H1 (cell line): ENCODE measurements at regions not wholly inside any gene's neighbourhood (a gene's known extent, or its start where the extent isn't known, plus 50 kb on each side); places are given as distances from the start of the nearest gene placed in this dataset.

Experiments
- CTCF ChIA-PET: fragments of 300-600 bp; sonication (Branson Sonifier 250); formaldehyde crosslinking; loops from one replicate; lab custom pipeline; 2021; ENCODE audit not compliant: partially characterized antibody; lab: Charles Lee
- POLR2A ChIA-PET: fragments of 300-600 bp; sonication (Branson Sonifier 250); formaldehyde crosslinking; loops from one replicate; lab custom pipeline; 2021; ENCODE audit warnings: inconsistent platforms; ENCODE audit not compliant: partially characterized antibody; lab: Charles Lee
- DNase-seq, 2 experiments: peaks; one replicate each; pipeline versions ENCODE4 v3.0.0 to v3.0.0-alpha.2; 2010 to 2022; ENCODE audit warnings: low spot score in 2 of 2, low read depth in 1 of 2, mixed read lengths in 1 of 2
- FAIRE-seq: peaks from 2 replicates; lab custom pipeline; 2011; peaks lifted over from hg19 to GRCh38; lab: Jason Lieb, UNC
- H2AFZ ChIP-seq: 2 replicates; pipeline ENCODE4 v1.8.1; 2012; ENCODE audit warnings: low read length, inconsistent platforms
- H2AK5ac ChIP-seq: 2 replicates; pipeline ENCODE4 v1.6.1; 2013; ENCODE audit warnings: low read depth, low read length
- H2BK120ac ChIP-seq: replicated peaks from 2 replicates; pipeline ENCODE3; 2013; ENCODE audit warnings: low read depth, low read length, inconsistent platforms
- H2BK12ac ChIP-seq: 2 replicates; pipeline ENCODE4 v1.6.1; 2013; ENCODE audit warnings: low read depth, low read length
- H2BK15ac ChIP-seq: 2 replicates; pipeline ENCODE4 v1.6.1; 2013; ENCODE audit warnings: low read length
- H2BK20ac ChIP-seq: 2 replicates; pipeline ENCODE4 v1.6.1; 2013; ENCODE audit warnings: low read length
- H2BK5ac ChIP-seq: 2 replicates; pipeline ENCODE4 v1.6.1; 2013; ENCODE audit warnings: low read depth, low read length
- H3K14ac ChIP-seq: 2 replicates; pipeline ENCODE4 v1.6.1; 2013; ENCODE audit warnings: inconsistent platforms; ENCODE audit not compliant: insufficient read length
- H3K18ac ChIP-seq: 2 replicates; pipeline ENCODE4 v1.6.1; 2013; ENCODE audit warnings: low read length; ENCODE audit errors: extremely low read depth
- H3K23ac ChIP-seq: 2 replicates; pipeline ENCODE4 v1.6.1; 2013; ENCODE audit warnings: inconsistent platforms; ENCODE audit not compliant: insufficient read length
- H3K23me2 ChIP-seq: 2 replicates; pipeline ENCODE4 v1.6.1; 2013; ENCODE audit warnings: low read depth, low read length
- H3K27ac ChIP-seq: 2 replicates; pipeline ENCODE4 v1.6.1; 2011; ENCODE audit warnings: low read depth, low read length, inconsistent platforms
- H3K27me3 ChIP-seq, 4 experiments: replicated peaks in 1 of 4; 1 replicate in 1 of 4; 2 replicates in 3 of 4; pipeline versions ENCODE4 v1.6.1 to v1.8.1; 2011 to 2013; ENCODE audit warnings: low read length in 3 of 4, mild to moderate bottlenecking in 3 of 4, inconsistent platforms in 2 of 4, mixed read lengths in 2 of 4, moderate library complexity in 1 of 4; ENCODE audit not compliant: control insufficient read depth in 3 of 4, insufficient read depth in 3 of 4; ENCODE audit errors: extremely low read depth in 1 of 4
- H3K36me3 ChIP-seq, 4 experiments: 2 replicates each; pipeline versions ENCODE4 v1.6.1 to v1.8.1; 2011 to 2013; ENCODE audit warnings: mild to moderate bottlenecking in 4 of 4, low read length in 3 of 4, moderate library complexity in 2 of 4, control low read depth in 1 of 4, inconsistent platforms in 1 of 4; ENCODE audit not compliant: insufficient read depth in 4 of 4, control insufficient read depth in 2 of 4
- H3K4ac ChIP-seq: replicated peaks from 2 replicates; pipeline ENCODE3; 2013; ENCODE audit warnings: low read length, low read depth, mixed read lengths, inconsistent platforms; ENCODE audit not compliant: insufficient read length
- H3K4me1 ChIP-seq, 4 experiments: replicated peaks in 1 of 4; 1 replicate in 1 of 4; 2 replicates in 3 of 4; pipeline versions ENCODE4 v1.6.1 to v1.8.1; 2011 to 2013; ENCODE audit warnings: low read length in 3 of 4, inconsistent platforms in 2 of 4, mixed read lengths in 1 of 4; ENCODE audit not compliant: insufficient read depth in 4 of 4, control insufficient read depth in 3 of 4
- H3K4me2 ChIP-seq, 2 experiments: 2 replicates each; pipeline versions ENCODE4 v1.6.1 to v1.8.1; 2011 to 2013; ENCODE audit warnings: low read depth in 2 of 2, low read length in 2 of 2, control low read depth in 1 of 2, inconsistent platforms in 1 of 2, mild to moderate bottlenecking in 1 of 2; ENCODE audit not compliant: insufficient read depth in 1 of 2
- H3K4me3 ChIP-seq, 4 experiments: fragments of 200-600, 300-600 bp in 1 of 4; sonication (generic), shearing (Covaris generic), sonication (Bioruptor Twin) in 1 of 4; 2 replicates each; pipeline versions ENCODE4 v1.5.1 to v1.8.1; 2011 to 2016; ENCODE audit warnings: low read length in 4 of 4, low read depth in 3 of 4, control low read depth in 2 of 4, inconsistent platforms in 2 of 4, mild to moderate bottlenecking in 2 of 4, mixed read lengths in 1 of 4, moderate library complexity in 1 of 4; ENCODE audit not compliant: insufficient read depth in 2 of 4; ENCODE audit errors: extremely low read depth in 1 of 4
- H3K56ac ChIP-seq: replicated peaks from 2 replicates; pipeline ENCODE3; 2013; ENCODE audit warnings: low read depth, mild to moderate bottlenecking, mixed read lengths, low read length, inconsistent platforms; ENCODE audit not compliant: insufficient read length
- H3K79me1 ChIP-seq: 2 replicates; pipeline ENCODE4 v1.6.1; 2013; ENCODE audit warnings: low read depth, low read length, control low read depth
- H3K79me2 ChIP-seq, 2 experiments: 2 replicates each; pipeline versions ENCODE4 v1.6.1 to v1.8.1; 2012 to 2013; ENCODE audit warnings: low read length in 2 of 2, mild to moderate bottlenecking in 2 of 2, inconsistent platforms in 1 of 2; ENCODE audit not compliant: insufficient read depth in 2 of 2, control insufficient read depth in 1 of 2
- H3K9ac ChIP-seq, 4 experiments: replicated peaks in 1 of 4; 1 replicate in 1 of 4; 2 replicates in 3 of 4; pipeline versions ENCODE4 v1.6.1 to v1.8.1; 2011 to 2013; ENCODE audit warnings: low read depth in 3 of 4, low read length in 3 of 4, control low read depth in 2 of 4, mild to moderate bottlenecking in 2 of 4, moderate library complexity in 2 of 4, inconsistent platforms in 1 of 4; ENCODE audit errors: extremely low read depth in 1 of 4
- H3K9me3 ChIP-seq, 2 experiments: 2 replicates each; pipeline versions ENCODE4 v1.6.1 to v1.8.1; 2012 to 2013; ENCODE audit warnings: mild to moderate bottlenecking in 2 of 2, moderate library complexity in 2 of 2, control low read depth in 1 of 2, inconsistent platforms in 1 of 2, low read depth in 1 of 2, low read length in 1 of 2, mixed read lengths in 1 of 2; ENCODE audit not compliant: insufficient read depth in 2 of 2
- H4K20me1 ChIP-seq, 2 experiments: replicated peaks in 1 of 2; 2 replicates each; pipeline versions ENCODE3 to v1.8.1; 2011 to 2013; ENCODE audit warnings: inconsistent platforms in 2 of 2, low read length in 2 of 2, mild to moderate bottlenecking in 1 of 2; ENCODE audit not compliant: insufficient read depth in 2 of 2, control insufficient read depth in 1 of 2
- H4K5ac ChIP-seq: 2 replicates; pipeline ENCODE4 v1.6.1; 2013; ENCODE audit warnings: low read length, low read depth, mixed read lengths, inconsistent platforms; ENCODE audit not compliant: insufficient read length
- H4K8ac ChIP-seq: 2 replicates; pipeline ENCODE4 v1.8.0; 2013; ENCODE audit warnings: mild to moderate bottlenecking, moderate library complexity, low read length, inconsistent platforms; ENCODE audit not compliant: insufficient read depth; ENCODE audit errors: extremely low read depth
- H4K91ac ChIP-seq: replicated peaks from 2 replicates; pipeline ENCODE3; 2013; ENCODE audit warnings: low read length, mixed read lengths, inconsistent platforms; ENCODE audit not compliant: insufficient read length
- BCL11A ChIP-seq, 2 experiments: IDR thresholded peaks; one replicate each; pipeline ENCODE4 v1.6.1; 2011; ENCODE audit warnings: low read depth in 2 of 2, low read length in 2 of 2, mild to moderate bottlenecking in 2 of 2
- WGBS, 2 experiments: shearing (Covaris generic) in 1 of 2; methylation state at CpG; one replicate each; pipeline versions ENCODE4 v1.1.6 to v1.1.7; 2013 to 2015; ENCODE audit warnings: low lambda C conversion rate in 2 of 2, mixed read lengths in 2 of 2, inconsistent platforms in 1 of 2, low coverage in 1 of 2, missing lambda C conversion rate in 1 of 2; ENCODE audit not compliant: insufficient replicate concordance in 2 of 2, insufficient coverage in 1 of 2, insufficient read length in 1 of 2; ENCODE audit errors: extremely low coverage in 1 of 2, missing lambda C conversion rate in 1 of 2; 5-methylcytosine and 5-hydroxymethylcytosine counted together

- Histone ChIP-seq H3K27ac (no peak overlapping the region), H2BK5ac (no peak overlapping the region), H3K23me2 (no peaks in the 10 kb centered on the region), H4K91ac (no peak overlapping the region), H3K4me2 (no peak overlapping the region), H2BK15ac (no peak overlapping the region), H3K18ac (no peak overlapping the region), H4K20me1 (no peaks in the 10 kb centered on the region), H3K9ac (no peak overlapping the region), H3K9me3 (no peaks in the 10 kb centered on the region), H3K4me1 (no peaks in the 10 kb centered on the region), H3K23ac (no peak overlapping the region), H4K8ac (no peak overlapping the region), H2BK12ac (no peak overlapping the region), H3K79me2 (no peaks in the 10 kb centered on the region), H3K14ac (no peak overlapping the region), H2BK20ac (no peak overlapping the region), H3K27me3 (no peaks in the 10 kb centered on the region), H3K4me3 (no peak overlapping the region), H3K36me3 (no peaks in the 10 kb centered on the region), H3K79me1 (no peaks in the 10 kb centered on the region), H4K5ac (no peak overlapping the region), H2BK120ac (no peak overlapping the region), H2AFZ (no peak overlapping the region), H2AK5ac (no peak overlapping the region), H3K56ac (no peak overlapping the region), H3K4ac (no peak overlapping the region)
- WGBS, 2 experiments: 90% methylated on average over 2 of the region's 2 CpGs; no CpG with 5 or more reads in 1 of the 2 experiments
- FAIRE-seq: no peak
- no peak for TF ChIP-seq BCL11A (IDR thresholded peaks at IDR 0.05; ENCODE audit: low read depth in 2 of 2, low read length in 2 of 2)
- ChIA-PET CTCF (interaction anchor here (1.4 to 1.7 kb wide), 4 partner anchors 7 to 84 kb away, joined by 3 to 15 read pairs (median 6); no protein-coding TSS in a partner anchor), POLR2A (no interaction called here)
- DNase-seq: no peak
These were observed 170.4 kb upstream of the VEGFC start for GRCh38 chr4:176963121-176963520.
